ENCODE measurements at regions not wholly inside any gene's neighbourhood (a gene's known extent, or its start where the extent isn't known, plus 50 kb on each side); places are given as distances from the start of the nearest gene placed in this dataset.

DNA sequence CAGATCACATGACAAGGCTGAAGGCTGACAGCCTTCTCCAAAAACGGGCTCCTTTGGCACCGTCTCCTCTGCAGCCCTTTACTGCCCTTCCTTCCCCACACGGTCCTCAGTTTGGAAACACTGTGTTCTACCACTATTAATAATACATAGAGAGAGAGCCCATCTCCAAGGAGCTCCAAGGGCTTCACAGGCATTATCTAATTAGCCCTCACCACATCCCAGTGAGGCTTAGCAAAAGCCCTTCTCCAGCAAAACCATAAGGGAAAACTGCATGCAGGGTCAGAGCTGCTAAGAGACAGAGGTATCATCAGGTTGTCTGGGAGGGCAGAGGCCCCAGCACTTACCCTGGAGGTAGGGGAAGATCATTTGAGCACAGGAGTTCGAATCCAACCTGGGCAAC, 169.3 kb upstream of the JARID2 start:
- Histone ChIP-seq H3K27ac (no peak overlapping the region), H3K36me3 (replicated peaks) (no peaks in the 10 kb centered on the region), H3K4me3 (ENCODE audit: low read depth, low read length) (no peak overlapping the region), H3K27me3 (replicated peaks) (no peaks in the 10 kb centered on the region)
- TF ChIP-seq, protein P1, sequence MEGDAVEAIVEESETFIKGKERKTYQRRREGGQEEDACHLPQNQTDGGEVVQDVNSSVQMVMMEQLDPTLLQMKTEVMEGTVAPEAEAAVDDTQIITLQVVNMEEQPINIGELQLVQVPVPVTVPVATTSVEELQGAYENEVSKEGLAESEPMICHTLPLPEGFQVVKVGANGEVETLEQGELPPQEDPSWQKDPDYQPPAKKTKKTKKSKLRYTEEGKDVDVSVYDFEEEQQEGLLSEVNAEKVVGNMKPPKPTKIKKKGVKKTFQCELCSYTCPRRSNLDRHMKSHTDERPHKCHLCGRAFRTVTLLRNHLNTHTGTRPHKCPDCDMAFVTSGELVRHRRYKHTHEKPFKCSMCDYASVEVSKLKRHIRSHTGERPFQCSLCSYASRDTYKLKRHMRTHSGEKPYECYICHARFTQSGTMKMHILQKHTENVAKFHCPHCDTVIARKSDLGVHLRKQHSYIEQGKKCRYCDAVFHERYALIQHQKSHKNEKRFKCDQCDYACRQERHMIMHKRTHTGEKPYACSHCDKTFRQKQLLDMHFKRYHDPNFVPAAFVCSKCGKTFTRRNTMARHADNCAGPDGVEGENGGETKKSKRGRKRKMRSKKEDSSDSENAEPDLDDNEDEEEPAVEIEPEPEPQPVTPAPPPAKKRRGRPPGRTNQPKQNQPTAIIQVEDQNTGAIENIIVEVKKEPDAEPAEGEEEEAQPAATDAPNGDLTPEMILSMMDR (IDR thresholded peaks at IDR 0.05; ENCODE audit: low read depth, low read length, missing control alignments): no peak
- in situ Hi-C loops (cut with HindIII; ENCODE audit: low pct_ligation_motif_present, low sequenced_read_pairs): no loop called here
- DNase-seq: no peak

GRCh38 chr6:15077006-15077405, 168.9 kb upstream of the JARID2 start:
- no peak overlapping the region for H3K27ac ChIP-seq
- no peak overlapping the region for H3K4me3 ChIP-seq (ENCODE audit: low read depth, low read length)
- DNase-seq: peak; percentile 29
- no peaks in the 10 kb centered on the region for H3K36me3 ChIP-seq (replicated peaks)
- H3K27me3 ChIP-seq (replicated peaks): no peaks in the 10 kb centered on the region
- in situ Hi-C loops (cut with HindIII; ENCODE audit: low pct_ligation_motif_present, low sequenced_read_pairs): no loop called here
- TF ChIP-seq, protein P1 (IDR thresholded peaks at IDR 0.05; ENCODE audit: low read depth, low read length, missing control alignments): no peak

- no peaks in the 10 kb centered on the region for H3K27me3 ChIP-seq (replicated peaks)
- in situ Hi-C loops (cut with HindIII; ENCODE audit: low pct_ligation_motif_present, low sequenced_read_pairs): no loop called here
Measured at GRCh38 chr6:15077961-15078360, 167.9 kb upstream of the JARID2 start.

DNA sequence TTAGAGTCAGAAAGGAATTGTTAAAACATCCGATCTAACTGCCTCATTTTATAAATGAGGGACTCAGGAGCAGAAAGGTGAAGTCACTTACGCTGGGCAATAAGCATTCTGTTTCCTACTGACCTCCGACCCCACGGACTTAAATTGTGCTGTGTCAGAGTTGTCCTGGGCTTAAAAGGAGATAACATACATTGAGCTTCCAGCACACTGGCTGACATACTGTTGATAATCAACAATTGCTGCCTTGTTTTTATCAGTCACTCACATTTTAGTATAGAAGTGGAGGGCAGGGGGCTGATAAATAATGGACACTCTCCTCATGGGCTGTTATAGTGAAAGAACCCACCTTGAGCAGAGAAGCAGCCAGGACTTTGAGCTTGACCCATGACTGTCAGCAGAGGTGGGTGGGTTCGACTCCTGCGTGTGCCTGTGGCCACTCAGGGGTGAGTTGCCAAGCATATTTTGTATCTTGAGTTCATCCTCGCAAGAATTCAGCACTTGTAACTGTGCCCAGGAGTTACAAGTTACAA, 166.5 kb upstream of the JARID2 start:
- Histone ChIP-seq H3K27me3 (replicated peaks) (no peaks in the 10 kb centered on the region), H3K36me3 (replicated peaks) (no peaks in the 10 kb centered on the region), H3K4me3 (ENCODE audit: low read depth, low read length) (no peak overlapping the region), H3K27ac (no peak overlapping the region)
- in situ Hi-C loops (cut with HindIII; ENCODE audit: low pct_ligation_motif_present, low sequenced_read_pairs): no loop called here
- TF ChIP-seq, protein P1 (IDR thresholded peaks at IDR 0.05; ENCODE audit: low read depth, low read length, missing control alignments): no peak
- DNase-seq: no peak

More at GRCh38 chr6:15077961-15078360, 167.9 kb upstream of the JARID2 start:
- Histone ChIP-seq H3K36me3 (replicated peaks) (no peaks in the 10 kb centered on the region), H3K4me3 (ENCODE audit: low read depth, low read length) (no peak overlapping the region), H3K27ac (no peak overlapping the region)
- TF ChIP-seq, protein P1 (IDR thresholded peaks at IDR 0.05; ENCODE audit: low read depth, low read length, missing control alignments): no peak
- no peak for DNase-seq

DNA sequence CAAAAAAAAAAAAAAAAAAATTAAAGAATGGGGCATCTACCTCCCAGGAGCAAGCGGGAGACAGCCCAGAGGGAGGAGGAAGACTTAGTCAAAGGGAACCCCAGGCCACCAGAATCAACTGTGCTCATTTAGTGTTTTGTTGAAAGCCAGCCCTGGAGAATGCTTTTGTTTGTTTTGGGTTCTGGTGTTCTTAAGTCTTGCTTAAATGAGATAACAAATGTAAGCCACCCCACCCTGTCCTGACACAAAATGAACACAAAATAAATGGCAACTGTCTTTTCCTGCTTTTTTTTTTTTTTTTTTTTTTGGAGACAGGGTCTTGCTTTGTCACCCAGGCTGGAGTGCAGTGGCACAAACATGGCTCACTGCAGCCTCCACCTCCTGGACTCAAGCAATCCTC, 165.0 kb upstream of the JARID2 start:
- H3K36me3 ChIP-seq (replicated peaks): no peaks in the 10 kb centered on the region
- H3K27ac ChIP-seq: no peak overlapping the region
- no peaks in the 10 kb centered on the region for H3K27me3 ChIP-seq (replicated peaks)
- no peak for DNase-seq
- in situ Hi-C loops (cut with HindIII; ENCODE audit: low pct_ligation_motif_present, low sequenced_read_pairs): no loop called here
- no peak overlapping the region for H3K4me3 ChIP-seq (ENCODE audit: low read depth, low read length)
- TF ChIP-seq, protein P1 (IDR thresholded peaks at IDR 0.05; ENCODE audit: low read depth, low read length, missing control alignments): no peak

GRCh38 chr6:15081447-15081846, 164.4 kb upstream of the JARID2 start:
- H3K27ac ChIP-seq: no peak overlapping the region
- no peak for DNase-seq
- in situ Hi-C loops (cut with HindIII; ENCODE audit: low pct_ligation_motif_present, low sequenced_read_pairs): no loop called here

More at GRCh38 chr6:15081447-15081846, 164.4 kb upstream of the JARID2 start:
- Histone ChIP-seq H3K36me3 (replicated peaks) (no peaks in the 10 kb centered on the region), H3K4me3 (ENCODE audit: low read depth, low read length) (no peak overlapping the region), H3K27me3 (replicated peaks) (no peaks in the 10 kb centered on the region)
- TF ChIP-seq, protein P1 (IDR thresholded peaks at IDR 0.05; ENCODE audit: low read depth, low read length, missing control alignments): no peak
